ENCODE measurements at regions not wholly inside any gene's neighbourhood (a gene's known extent, or its start where the extent isn't known, plus 50 kb on each side); places are given as distances from the start of the nearest gene placed in this dataset.

GRCh38 chr12:46699986-46700385, 125.8 kb downstream of the SLC38A4 start:
- TF ChIP-seq CTCF (IDR thresholded peaks at IDR 0.05) (no peak), FOXP1 (CRISPR knock-in tag; IDR thresholded peaks at IDR 0.05; ENCODE audit: borderline replicate concordance) (no peak), TCF7 (CRISPR knock-in tag; IDR thresholded peaks at IDR 0.05; ENCODE audit: low read depth) (no peak), ATF3 (CRISPR knock-in tag; conservative IDR thresholded peaks at IDR 0.05) (no peak), ARID4B (CRISPR knock-in tag; IDR thresholded peaks at IDR 0.05; ENCODE audit: borderline replicate concordance) (no peak)

All from WTC11 (cell line).